ENCODE measurements at regions not wholly inside any gene's neighbourhood (a gene's known extent, or its start where the extent isn't known, plus 50 kb on each side); places are given as distances from the start of the nearest gene placed in this dataset.

DNA sequence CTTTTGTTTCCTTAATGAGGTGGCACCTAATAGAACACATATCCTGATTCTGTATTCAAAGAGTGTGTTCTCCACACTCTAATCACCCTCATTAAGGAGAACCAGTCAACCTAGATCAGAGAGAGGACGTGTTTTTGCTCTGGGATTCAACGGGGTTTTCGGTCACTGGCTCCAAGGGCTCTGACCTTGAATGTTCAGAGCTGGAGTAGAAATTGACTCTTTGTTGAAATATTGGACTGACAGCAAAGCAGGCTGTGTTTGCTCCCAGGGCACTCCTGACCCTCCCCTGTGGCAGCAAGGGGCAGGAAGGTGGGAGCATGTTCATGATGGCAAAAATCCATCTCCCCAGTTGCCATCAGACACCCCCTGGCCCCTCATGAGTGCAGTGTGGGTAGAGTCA is 1193.0 kb downstream of the AACS start:
- BruUV-seq (replicated peaks): no TSS peak
- ChIA-PET RAD21 (ENCODE audit: unreplicated experiment) (no interaction called here), CTCF (no interaction called here), POLR2A (no interaction called here), SMC1A (ENCODE audit: uncharacterized antibody, unreplicated experiment) (no interaction called here)
- intact Hi-C loops (cut with micrococcal nuclease; ENCODE audit: unreplicated experiment) (no loop called here), in situ Hi-C loops (cut with MboI) (no loop called here)
- no peak overlapping the region for H3K4me2 ChIP-seq (ENCODE audit: control insufficient read depth, insufficient read depth)
- H4K20me1 ChIP-seq (ENCODE audit: control insufficient read depth, insufficient read depth): no peaks in the 10 kb centered on the region
- FAIRE-seq (no peak), ATAC-seq (no peak), DNase-seq (ENCODE audit: low read depth, low spot score) (no peak)
- H3K4me1 ChIP-seq (ENCODE audit: control insufficient read depth, insufficient read depth, low read length): no peaks in the 10 kb centered on the region
- no peaks in the 10 kb centered on the region for H3K79me2 ChIP-seq (ENCODE audit: control insufficient read depth, insufficient read depth, low read length)
- H3K9ac ChIP-seq (ENCODE audit: control insufficient read depth, insufficient read depth, low read length): no peak overlapping the region
- H3K4me3 ChIP-seq: no peak overlapping the region
- no peaks in the 10 kb centered on the region for H3K9me3 ChIP-seq (replicated peaks; ENCODE audit: control insufficient read depth, insufficient read depth, low read length)
- H3K36me3 ChIP-seq (ENCODE audit: control insufficient read depth in 2 of 2, insufficient read depth in 2 of 2, low read length in 1 of 2): no peaks in the 10 kb centered on the region
- H2AFZ ChIP-seq (ENCODE audit: control insufficient read depth, low read depth, low read length): no peak overlapping the region
- TF ChIP-seq MYB (IDR thresholded peaks at IDR 0.05; ENCODE audit: borderline replicate concordance, low read depth, low read length) (no peak), ZNF384 (IDR thresholded peaks at IDR 0.05; ENCODE audit: borderline replicate concordance, low read depth, low read length) (no peak), STAT3 (IDR thresholded peaks at IDR 0.05; ENCODE audit: low read depth, low read length) (no peak), GATAD2B (conservative IDR thresholded peaks at IDR 0.05; ENCODE audit: low read depth) (no peak), SREBF1 (IDR thresholded peaks at IDR 0.05; ENCODE audit: low read length) (no peak), ZNF622 (IDR thresholded peaks at IDR 0.05) (no peak), NKRF (conservative IDR thresholded peaks at IDR 0.05) (no peak), MAX (IDR thresholded peaks at IDR 0.05; ENCODE audit: low read depth, low read length) (no peak), FOXK2 (IDR thresholded peaks at IDR 0.05) (no peak)
- TF ChIP-seq, protein P1, sequence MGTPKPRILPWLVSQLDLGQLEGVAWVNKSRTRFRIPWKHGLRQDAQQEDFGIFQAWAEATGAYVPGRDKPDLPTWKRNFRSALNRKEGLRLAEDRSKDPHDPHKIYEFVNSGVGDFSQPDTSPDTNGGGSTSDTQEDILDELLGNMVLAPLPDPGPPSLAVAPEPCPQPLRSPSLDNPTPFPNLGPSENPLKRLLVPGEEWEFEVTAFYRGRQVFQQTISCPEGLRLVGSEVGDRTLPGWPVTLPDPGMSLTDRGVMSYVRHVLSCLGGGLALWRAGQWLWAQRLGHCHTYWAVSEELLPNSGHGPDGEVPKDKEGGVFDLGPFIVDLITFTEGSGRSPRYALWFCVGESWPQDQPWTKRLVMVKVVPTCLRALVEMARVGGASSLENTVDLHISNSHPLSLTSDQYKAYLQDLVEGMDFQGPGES (IDR thresholded peaks at IDR 0.05): no peak
- WGBS (ENCODE audit: insufficient coverage, insufficient replicate concordance, low lambda C conversion rate, missing lambda C conversion rate): 44% methylated on average over 3 of the region's 3 CpGs
- no peaks in the 10 kb centered on the region for H3K27me3 ChIP-seq (replicated peaks in 1 of 2; ENCODE audit: control insufficient read depth in 2 of 2, insufficient read depth in 2 of 2, low read length in 1 of 2)
- H3K27ac ChIP-seq (ENCODE audit: control insufficient read depth, insufficient read depth): no peak overlapping the region
